Adrenal gland (tissue), 5 donors: ENCODE measurements at regions not wholly inside any gene's neighbourhood (a gene's known extent, or its start where the extent isn't known, plus 50 kb on each side); places are given as distances from the start of the nearest gene placed in this dataset.

Source experiments
- POLR2A ChIP-seq, 2 donors: fragments of 450-650 bp; IDR thresholded peaks; one replicate each; pipeline ENCODE4 v1.6.1; 2017; ENCODE audit warnings: antibody characterized with exemption in 2 of 2, mild to moderate bottlenecking in 2 of 2, moderate library complexity in 1 of 2
- TF ChIP-seq, protein P1 (sequence below), 6 experiments: fragments of 450-650 bp in 4 of 6; fragments of 200-600 bp in 2 of 6; sonication (generic) in 1 of 6; IDR thresholded peaks; 1 replicate in 5 of 6; 2 replicates in 1 of 6; pipeline versions ENCODE4 v1.5.1 to v1.8.0; 2016 to 2021; ENCODE audit warnings: antibody characterized with exemption in 6 of 6, mild to moderate bottlenecking in 2 of 6, moderate library complexity in 1 of 6
- donor health status: DM: no; HTN: no; CAD: no.

DNA sequence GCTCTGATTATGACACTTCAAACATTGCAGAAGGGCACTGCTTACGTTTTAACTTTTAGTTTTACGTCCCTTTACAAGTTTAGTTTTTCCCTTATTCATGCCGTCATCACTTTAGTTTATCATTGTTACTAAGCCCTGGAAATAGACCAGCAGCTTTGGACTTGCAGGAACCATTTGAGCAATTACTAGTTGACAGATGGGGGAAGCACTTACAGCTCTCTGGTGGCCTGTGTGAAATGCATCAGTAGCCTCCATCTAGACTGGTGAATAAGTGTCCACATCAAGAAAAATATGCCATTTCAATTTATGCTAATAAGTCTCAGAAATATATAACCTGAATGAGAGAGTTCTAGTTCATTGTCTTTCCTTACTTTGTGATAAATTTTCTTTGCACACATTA is 194.9 kb upstream of the GRM3 start:
- TF ChIP-seq, protein P1, sequence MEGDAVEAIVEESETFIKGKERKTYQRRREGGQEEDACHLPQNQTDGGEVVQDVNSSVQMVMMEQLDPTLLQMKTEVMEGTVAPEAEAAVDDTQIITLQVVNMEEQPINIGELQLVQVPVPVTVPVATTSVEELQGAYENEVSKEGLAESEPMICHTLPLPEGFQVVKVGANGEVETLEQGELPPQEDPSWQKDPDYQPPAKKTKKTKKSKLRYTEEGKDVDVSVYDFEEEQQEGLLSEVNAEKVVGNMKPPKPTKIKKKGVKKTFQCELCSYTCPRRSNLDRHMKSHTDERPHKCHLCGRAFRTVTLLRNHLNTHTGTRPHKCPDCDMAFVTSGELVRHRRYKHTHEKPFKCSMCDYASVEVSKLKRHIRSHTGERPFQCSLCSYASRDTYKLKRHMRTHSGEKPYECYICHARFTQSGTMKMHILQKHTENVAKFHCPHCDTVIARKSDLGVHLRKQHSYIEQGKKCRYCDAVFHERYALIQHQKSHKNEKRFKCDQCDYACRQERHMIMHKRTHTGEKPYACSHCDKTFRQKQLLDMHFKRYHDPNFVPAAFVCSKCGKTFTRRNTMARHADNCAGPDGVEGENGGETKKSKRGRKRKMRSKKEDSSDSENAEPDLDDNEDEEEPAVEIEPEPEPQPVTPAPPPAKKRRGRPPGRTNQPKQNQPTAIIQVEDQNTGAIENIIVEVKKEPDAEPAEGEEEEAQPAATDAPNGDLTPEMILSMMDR (IDR thresholded peaks at IDR 0.05) = no peak
- no peak for TF ChIP-seq POLR2A (IDR thresholded peaks at IDR 0.05)
